BLaER1 (cell line): ENCODE measurements at regions not wholly inside any gene's neighbourhood (a gene's known extent, or its start where the extent isn't known, plus 50 kb on each side); places are given as distances from the start of the nearest gene placed in this dataset.

Source experiments
- H3K27ac ChIP-seq: shearing (Covaris generic); formaldehyde crosslinking; 2 replicates; pipeline ENCODE4 v1.8.1; 2022
- H3K27me3 ChIP-seq: shearing (Covaris generic); formaldehyde crosslinking; 2 replicates; pipeline ENCODE4 v1.8.1; 2022
- H3K36me3 ChIP-seq: shearing (Covaris generic); formaldehyde crosslinking; 2 replicates; pipeline ENCODE4 v1.8.1; 2022
- H3K4me1 ChIP-seq: shearing (Covaris generic); formaldehyde crosslinking; 2 replicates; pipeline ENCODE4 v1.8.1; 2022
- H3K4me2 ChIP-seq: shearing (Covaris generic); formaldehyde crosslinking; 2 replicates; pipeline ENCODE4 v1.8.1; 2022
- H3K4me3 ChIP-seq: shearing (Covaris generic); formaldehyde crosslinking; 2 replicates; pipeline ENCODE4 v1.8.1; 2022
- H3K9ac ChIP-seq: shearing (Covaris generic); formaldehyde crosslinking; 2 replicates; pipeline ENCODE4 v1.8.1; 2022
- H3K9me3 ChIP-seq: shearing (Covaris generic); formaldehyde crosslinking; 2 replicates; pipeline ENCODE4 v1.8.1; 2022
- H4K20me1 ChIP-seq: shearing (Covaris generic); formaldehyde crosslinking; 2 replicates; pipeline ENCODE4 v1.8.1; 2022
- Cebpa-rat ChIP-seq: shearing (Covaris generic); IDR thresholded peaks from 2 replicates; pipeline ENCODE4 v1.8.1; 2022

GRCh38 chr10:131724169-131724545 lies 176.7 kb upstream of the PPP2R2D start:
- Histone ChIP-seq H3K27me3 (0 out of 2 replicates have a peak, but pooled peaks cover 1% of the 10 kb centered on the region), H3K27ac (no peak overlapping the region), H3K36me3 (no peaks in the 10 kb centered on the region), H3K4me2 (peak overlapping the region; percentile 37; the same call in 1 of the 2 replicates), H4K20me1 (no peaks in the 10 kb centered on the region), H3K4me3 (no peak overlapping the region), H3K9me3 (no peaks in the 10 kb centered on the region), H3K4me1 (peaks cover 28% of the 10 kb centered on the region), H3K9ac (no peak overlapping the region)
- no peak for TF ChIP-seq Cebpa-rat

GRCh38 chr10:131724891-131725580 lies 175.8 kb upstream of the PPP2R2D start:
- 0 out of 2 replicates have a peak, but pooled peaks cover 4% of the 10 kb centered on the region for H3K27me3 ChIP-seq

GRCh38 chr10:131725581-131726069 lies 175.2 kb upstream of the PPP2R2D start:
- Histone ChIP-seq H3K27ac (no peak overlapping the region), H3K27me3 (0 out of 2 replicates have a peak, but pooled peaks cover 4% of the 10 kb centered on the region), H3K36me3 (no peaks in the 10 kb centered on the region), H3K4me2 (no peak overlapping the region), H3K4me1 (peaks cover 28% of the 10 kb centered on the region), H3K9me3 (no peaks in the 10 kb centered on the region), H4K20me1 (no peaks in the 10 kb centered on the region), H3K9ac (no peak overlapping the region), H3K4me3 (no peak overlapping the region)
- no peak for TF ChIP-seq Cebpa-rat

More at GRCh38 chr10:131724891-131725580, 175.8 kb upstream of the PPP2R2D start:
- no peaks in the 10 kb centered on the region for H4K20me1 ChIP-seq
- no peak for TF ChIP-seq Cebpa-rat
- H3K4me2 ChIP-seq: peak overlapping the region; percentile 9; the same call in 1 of the 2 replicates
- H3K4me1 ChIP-seq: peaks cover 28% of the 10 kb centered on the region
- H3K27ac ChIP-seq: no peak overlapping the region
- no peak overlapping the region for H3K9ac ChIP-seq
- H3K4me3 ChIP-seq: no peak overlapping the region
- H3K36me3 ChIP-seq: no peaks in the 10 kb centered on the region
- no peaks in the 10 kb centered on the region for H3K9me3 ChIP-seq

- no peak overlapping the region for H3K9ac ChIP-seq
- H3K4me2 ChIP-seq: peak overlapping the region; percentile 65
- H3K27ac ChIP-seq: no peak overlapping the region
- H3K27me3 ChIP-seq: 0 out of 2 replicates have a peak, but pooled peaks cover 4% of the 10 kb centered on the region
- H3K4me3 ChIP-seq: no peak overlapping the region
- peaks cover 28% of the 10 kb centered on the region for H3K4me1 ChIP-seq
- TF ChIP-seq Cebpa-rat: no peak
- H3K9me3 ChIP-seq: no peaks in the 10 kb centered on the region
- H4K20me1 ChIP-seq: no peaks in the 10 kb centered on the region
- no peaks in the 10 kb centered on the region for H3K36me3 ChIP-seq
Measured at GRCh38 chr10:131726076-131726880, 174.5 kb upstream of the PPP2R2D start.

- H3K27ac ChIP-seq: no peak overlapping the region
- H4K20me1 ChIP-seq: no peaks in the 10 kb centered on the region
- no peaks in the 10 kb centered on the region for H3K9me3 ChIP-seq
- no peaks in the 10 kb centered on the region for H3K36me3 ChIP-seq
- H3K27me3 ChIP-seq: 0 out of 2 replicates have a peak, but pooled peaks cover 4% of the 10 kb centered on the region
- no peak overlapping the region for H3K9ac ChIP-seq
- H3K4me1 ChIP-seq: peaks cover 28% of the 10 kb centered on the region
- no peak overlapping the region for H3K4me3 ChIP-seq
- H3K4me2 ChIP-seq: peak overlapping the region; percentile 65
- no peak for TF ChIP-seq Cebpa-rat
Measured at GRCh38 chr10:131726967-131727366, 173.8 kb upstream of the PPP2R2D start.

GRCh38 chr10:131727560-131727959 lies 173.2 kb upstream of the PPP2R2D start:
- no peak for TF ChIP-seq Cebpa-rat
- Histone ChIP-seq H4K20me1 (no peaks in the 10 kb centered on the region), H3K36me3 (no peaks in the 10 kb centered on the region), H3K9ac (no peak overlapping the region), H3K27me3 (0 out of 2 replicates have a peak, but pooled peaks cover 4% of the 10 kb centered on the region), H3K4me2 (no peak overlapping the region), H3K27ac (no peak overlapping the region), H3K4me1 (peaks cover 28% of the 10 kb centered on the region), H3K9me3 (no peaks in the 10 kb centered on the region), H3K4me3 (no peak overlapping the region)

- Histone ChIP-seq H3K27me3 (0 out of 2 replicates have a peak, but pooled peaks cover 4% of the 10 kb centered on the region), H3K9me3 (no peaks in the 10 kb centered on the region), H3K9ac (no peak overlapping the region), H4K20me1 (no peaks in the 10 kb centered on the region), H3K27ac (no peak overlapping the region), H3K4me2 (no peak overlapping the region), H3K4me1 (peaks cover 28% of the 10 kb centered on the region), H3K36me3 (no peaks in the 10 kb centered on the region), H3K4me3 (no peak overlapping the region)
- no peak for TF ChIP-seq Cebpa-rat
Measured at GRCh38 chr10:131728286-131729228, 172.3 kb upstream of the PPP2R2D start.

GRCh38 chr10:131729361-131729760 lies 171.4 kb upstream of the PPP2R2D start:
- no peak for TF ChIP-seq Cebpa-rat
- Histone ChIP-seq H3K36me3 (no peaks in the 10 kb centered on the region), H3K9me3 (no peaks in the 10 kb centered on the region), H3K27ac (no peak overlapping the region), H3K4me2 (no peak overlapping the region), H3K27me3 (0 out of 2 replicates have a peak, but pooled peaks cover 4% of the 10 kb centered on the region), H3K4me3 (no peak overlapping the region), H3K4me1 (peaks cover 21% of the 10 kb centered on the region), H3K9ac (no peak overlapping the region), H4K20me1 (no peaks in the 10 kb centered on the region)
